ENCODE measurements at regions not wholly inside any gene's neighbourhood (a gene's known extent, or its start where the extent isn't known, plus 50 kb on each side); places are given as distances from the start of the nearest gene placed in this dataset.

GRCh38 chr2:16152071-16152927, 211.9 kb downstream of the MYCN start:
- no peak for DNase-seq (ENCODE audit: low spot score)

DNA sequence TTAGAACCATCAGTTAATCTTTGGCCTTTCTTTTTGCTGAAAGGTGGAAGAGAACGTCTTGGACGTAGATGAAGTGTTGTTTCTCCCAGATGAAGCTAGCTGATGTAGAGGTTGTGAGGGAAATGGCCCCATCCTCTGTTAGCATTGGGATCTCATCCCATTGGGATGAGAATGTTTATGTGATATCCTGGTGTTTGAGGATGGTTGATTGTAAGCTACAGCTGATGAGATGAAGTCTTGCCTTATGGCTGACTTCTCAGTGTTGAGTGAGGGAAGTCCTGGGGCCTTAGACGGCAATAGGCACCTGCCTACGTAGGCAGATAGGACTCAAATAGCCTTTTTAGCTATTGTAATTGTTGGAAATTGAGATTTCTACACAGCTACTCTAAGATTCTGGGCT, 211.3 kb downstream of the MYCN start:
- DNase-seq (ENCODE audit: low spot score) = no peak

DNA sequence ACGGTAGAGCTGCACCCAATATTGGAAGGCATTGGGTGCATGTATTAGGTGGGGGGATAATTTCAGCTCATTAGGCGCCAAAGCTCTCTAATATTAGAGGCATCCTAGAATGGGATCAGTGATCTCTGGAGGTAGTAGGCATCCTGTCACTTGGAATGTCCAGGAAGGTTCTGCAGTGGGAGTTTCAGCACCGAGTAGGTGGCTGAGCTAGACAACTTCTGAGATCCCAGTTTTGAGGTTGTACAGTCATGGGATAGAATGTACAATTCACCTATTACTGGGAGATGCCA, 210.9 kb downstream of the MYCN start:
- no peak for DNase-seq (ENCODE audit: low spot score)

- DNase-seq (ENCODE audit: low spot score) = no peak
Measured at GRCh38 chr2:16150456-16151280, 210.3 kb downstream of the MYCN start.

GRCh38 chr2:16149349-16150243, 209.2 kb downstream of the MYCN start:
- no peak for DNase-seq (ENCODE audit: low spot score)

GRCh38 chr2:16148632-16149348, 208.4 kb downstream of the MYCN start:
- no peak for DNase-seq (ENCODE audit: low spot score)

DNA sequence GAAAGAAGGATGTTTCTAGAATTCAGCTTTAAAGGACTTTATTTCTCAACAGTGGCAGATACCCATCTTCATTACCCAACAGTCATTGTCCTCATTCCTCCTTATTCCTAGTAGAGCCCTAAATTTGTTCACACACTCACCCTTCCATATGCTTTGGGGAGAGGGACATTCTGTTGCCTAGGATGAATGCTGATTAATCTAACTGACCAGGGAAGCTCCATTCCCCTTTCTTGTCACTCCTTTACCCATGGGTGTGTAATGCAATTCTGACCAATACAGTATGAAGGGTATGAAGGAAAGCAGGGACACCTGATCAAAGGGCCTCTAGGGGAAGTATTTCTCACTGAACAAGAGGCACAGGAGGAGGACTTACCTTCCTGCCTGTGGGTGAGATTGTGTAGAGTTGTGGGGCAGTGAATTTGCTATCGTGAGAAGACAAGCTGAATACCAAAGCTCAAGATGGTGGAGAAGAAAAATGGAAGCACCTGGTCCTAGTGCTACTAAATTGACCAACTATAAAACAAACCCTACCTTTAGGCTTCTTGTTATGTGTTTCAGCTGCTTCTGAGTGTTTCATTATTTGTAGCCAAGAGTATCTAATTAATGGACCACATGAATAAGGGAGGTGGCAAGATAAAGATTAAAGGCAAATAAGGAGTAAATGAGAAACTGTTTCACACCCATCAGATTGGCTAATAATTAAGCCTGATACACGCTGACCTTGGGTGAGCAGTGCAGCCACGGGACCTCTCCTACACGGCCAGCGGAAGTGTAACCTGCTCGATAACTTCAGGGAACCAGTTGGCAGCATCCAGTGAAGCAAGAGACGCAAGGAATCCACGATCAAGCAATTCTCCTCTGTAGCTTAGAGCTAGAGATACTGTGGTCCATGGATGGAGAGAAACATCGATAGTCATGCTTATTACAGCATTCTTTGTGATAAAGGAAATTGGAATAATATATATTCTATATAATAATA, 202.3 kb downstream of the MYCN start:
- DNase-seq (ENCODE audit: low spot score) = no peak

DNA sequence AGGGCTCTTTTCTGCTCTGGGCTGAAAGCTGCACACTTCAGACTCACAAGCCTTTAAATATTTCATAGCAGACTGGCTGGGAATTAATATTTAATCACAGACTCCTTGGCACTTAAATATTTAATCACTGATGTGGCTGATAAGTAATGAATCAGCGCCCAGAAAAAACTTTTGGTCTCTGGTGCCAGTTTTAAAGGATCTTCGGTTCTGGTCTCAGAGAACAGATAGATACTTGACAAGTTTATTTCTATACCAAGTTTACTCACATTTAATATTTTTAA, 201.2 kb downstream of the MYCN start:
- DNase-seq (ENCODE audit: low spot score) = no peak

DNA sequence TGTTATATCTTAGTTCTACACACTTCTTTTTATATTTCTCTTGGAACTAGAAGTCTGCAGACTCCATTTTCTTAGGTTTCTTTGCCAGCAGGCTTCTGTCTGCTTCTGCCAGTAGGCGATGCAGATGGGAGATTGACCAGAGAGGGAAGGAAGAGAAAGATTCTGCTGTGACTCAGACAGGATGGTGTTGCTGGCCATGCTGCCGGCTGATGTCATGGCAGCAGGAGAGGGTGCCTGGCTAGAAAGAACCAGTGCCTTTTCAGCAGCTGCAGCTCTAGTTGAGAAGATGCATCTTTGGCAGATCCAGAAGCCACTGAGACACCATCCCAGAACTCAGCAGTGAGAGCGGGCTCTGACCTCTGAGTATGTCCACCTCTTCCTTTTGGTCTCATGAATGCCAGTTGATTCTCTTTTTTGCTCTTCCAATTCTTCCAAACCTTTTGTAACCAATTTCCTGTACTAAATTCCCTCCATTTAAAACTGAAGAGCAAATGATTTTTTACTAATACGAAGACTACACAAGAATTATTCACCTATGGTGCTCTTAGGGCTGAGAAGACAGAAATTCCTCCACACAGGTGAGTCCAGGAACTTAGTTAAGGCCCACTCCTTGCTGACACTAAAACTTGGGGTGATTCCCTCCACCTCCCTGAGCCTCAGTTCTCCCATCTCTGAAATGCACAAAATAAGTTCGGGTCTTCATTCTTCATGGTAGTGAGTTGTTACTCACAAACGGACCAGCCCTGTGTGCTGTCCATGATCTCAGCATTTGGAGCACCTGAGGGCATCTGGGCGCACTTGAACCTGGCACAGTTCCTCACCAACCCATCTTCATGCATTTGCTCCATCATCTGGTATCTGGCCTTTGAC, 200.7 kb downstream of the MYCN start:
- no peak for DNase-seq (ENCODE audit: low spot score)

GRCh38 chr2:16139663-16140615, 199.6 kb downstream of the MYCN start:
- DNase-seq (ENCODE audit: low spot score) = no peak

DNA sequence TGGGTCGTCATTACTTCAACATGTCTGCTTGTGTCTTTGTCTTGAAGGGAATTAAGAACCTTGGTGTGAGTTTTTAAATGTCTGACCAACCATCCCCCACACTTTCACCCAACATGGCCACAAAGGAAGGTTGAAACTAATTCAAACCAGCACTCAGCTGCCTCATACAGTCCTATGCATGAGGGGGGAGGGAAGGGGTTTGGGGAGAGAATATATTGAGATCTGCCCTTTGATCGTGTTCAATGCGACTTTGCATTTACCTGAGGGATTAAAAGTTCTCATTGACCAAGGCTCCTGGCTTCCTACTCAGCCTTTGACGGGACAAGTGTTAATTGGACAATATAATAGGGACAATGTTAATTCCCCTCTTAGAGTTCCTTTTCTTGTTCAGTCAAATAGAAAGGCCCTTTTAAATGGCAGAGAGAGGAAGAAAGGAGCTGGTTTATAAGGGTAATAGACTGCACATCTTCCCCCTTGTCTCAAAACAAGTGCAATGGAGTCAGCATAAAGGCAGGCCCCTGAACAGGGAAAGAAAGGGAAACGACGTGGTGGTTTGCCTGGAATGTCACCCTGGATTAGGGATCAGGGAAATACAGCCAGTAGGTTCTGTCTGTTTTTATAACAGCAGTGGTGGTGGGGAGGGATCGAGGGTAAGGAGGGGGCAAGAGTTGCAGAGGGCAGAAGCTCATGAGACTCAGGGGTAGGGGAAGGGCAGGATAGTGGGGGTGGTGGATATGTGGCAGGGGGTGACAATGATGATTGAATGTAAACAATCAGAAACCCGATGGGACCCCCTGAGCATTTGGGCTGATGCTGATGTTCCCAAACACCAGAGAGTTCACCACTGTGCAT, 198.7 kb downstream of the MYCN start:
- DNase-seq (ENCODE audit: low spot score) = no peak

DNA sequence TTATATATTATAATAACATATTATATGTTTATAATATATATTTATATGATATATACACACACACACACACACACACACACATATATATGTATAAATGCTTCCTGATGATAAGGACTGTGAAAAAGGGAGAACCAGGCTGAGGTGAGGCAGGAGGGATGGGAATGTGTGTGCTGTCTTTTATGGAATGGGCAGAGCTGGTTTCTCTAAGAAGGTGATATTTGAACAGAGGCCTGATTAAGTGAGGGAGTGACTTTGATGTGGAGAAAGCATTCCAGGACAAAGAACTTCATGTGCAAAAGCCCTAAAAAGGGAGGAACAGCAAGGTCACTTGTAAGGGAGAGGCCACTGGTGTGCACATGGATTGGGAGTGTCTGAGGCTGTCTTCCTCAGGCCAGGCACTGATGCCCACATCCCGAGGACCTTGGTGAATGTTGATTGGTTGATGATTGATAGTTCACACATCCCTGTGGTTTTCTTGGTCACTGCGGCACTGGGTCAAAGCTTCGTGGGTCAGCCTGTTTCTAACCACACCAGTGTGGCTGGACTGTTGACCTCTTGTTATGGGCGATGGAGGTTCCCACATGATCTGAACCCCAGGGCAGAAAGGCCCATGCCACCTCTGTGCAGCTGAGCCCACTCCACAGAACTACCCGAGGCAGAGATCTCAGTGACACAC, 196.9 kb downstream of the MYCN start:
- no peak for DNase-seq (ENCODE audit: low spot score)

GRCh38 chr2:16136461-16137035, 196.2 kb downstream of the MYCN start:
- DNase-seq (ENCODE audit: low spot score) = no peak

- DNase-seq (ENCODE audit: low spot score) = no peak
Measured at GRCh38 chr2:16135913-16136310, 195.6 kb downstream of the MYCN start.

GRCh38 chr2:16135196-16135912, 195.0 kb downstream of the MYCN start:
- no peak for DNase-seq (ENCODE audit: low spot score)
